GM18870 (cell line): ENCODE measurements at regions not wholly inside any gene's neighbourhood (a gene's known extent, or its start where the extent isn't known, plus 50 kb on each side); places are given as distances from the start of the nearest gene placed in this dataset.
"Not testable (repeated sequence)": the region's sequence is repeated elsewhere in the genome, so short reads cannot be mapped to it uniquely, and the experiment has no call there.

Experiments
- ATAC-seq: cut with Tn5 transposase; IDR thresholded peaks from one replicate; pipeline ENCODE4 v1.9.1; 2021; ENCODE audit warnings: moderate library complexity; ENCODE audit not compliant: unreplicated experiment

GRCh38 chr3:10623578-10624275 is 118.3 kb upstream of the ATP2B2 start:
- ATAC-seq, result no peak

GRCh38 chr3:10625323-10625722 is 119.9 kb upstream of the ATP2B2 start:
- no peak for ATAC-seq

GRCh38 chr3:10627884-10628572 is 122.6 kb upstream of the ATP2B2 start:
- no peak for ATAC-seq

- ATAC-seq, result no peak
Observed at GRCh38 chr3:10628891-10629670, 123.7 kb upstream of the ATP2B2 start.

- ATAC-seq, result no peak
Observed at GRCh38 chr3:10629671-10630040, 124.3 kb upstream of the ATP2B2 start.

GRCh38 chr3:10631224-10631623 is 125.8 kb upstream of the ATP2B2 start:
- ATAC-seq, result no peak

- ATAC-seq, result no peak
Observed at GRCh38 chr3:10632125-10632524, 126.7 kb upstream of the ATP2B2 start.

- no peak for ATAC-seq
Observed at GRCh38 chr3:10632741-10633140, 127.4 kb upstream of the ATP2B2 start.

- no peak for ATAC-seq
Observed at GRCh38 chr3:10635446-10636076, 130.2 kb upstream of the ATP2B2 start.

GRCh38 chr3:10637342-10637741 is 132.0 kb upstream of the ATP2B2 start:
- no peak for ATAC-seq

- no peak for ATAC-seq
Observed at GRCh38 chr3:10638466-10638865, 133.1 kb upstream of the ATP2B2 start.

- no peak for ATAC-seq
Observed at GRCh38 chr3:10641760-10642159, 136.4 kb upstream of the ATP2B2 start.

- no peak for ATAC-seq
Observed at GRCh38 chr3:10644189-10644588, 138.8 kb upstream of the ATP2B2 start.

GRCh38 chr3:10645800-10646199 is 140.4 kb upstream of the ATP2B2 start:
- no peak for ATAC-seq

- ATAC-seq, result no peak
Observed at GRCh38 chr3:10646531-10647335, 141.3 kb upstream of the ATP2B2 start.

GRCh38 chr3:10647376-10647775 is 142.0 kb upstream of the ATP2B2 start:
- ATAC-seq, result no peak

GRCh38 chr3:10648181-10648580 is 142.8 kb upstream of the ATP2B2 start:
- no peak for ATAC-seq

GRCh38 chr3:10649463-10649862 is 144.1 kb upstream of the ATP2B2 start:
- not testable (repeated sequence) for ATAC-seq

- ATAC-seq, result no peak
Observed at GRCh38 chr3:10651506-10651905, 146.1 kb upstream of the ATP2B2 start.

- no peak for ATAC-seq
Observed at GRCh38 chr3:10653241-10653640, 147.9 kb upstream of the ATP2B2 start.
